HEK293 (cell line): ENCODE measurements at regions not wholly inside any gene's neighbourhood (a gene's known extent, or its start where the extent isn't known, plus 50 kb on each side); places are given as distances from the start of the nearest gene placed in this dataset.

Source experiments
- PATZ1 ChIP-seq: fragments of 450-650 bp; formaldehyde crosslinking; IDR thresholded peaks from 2 replicates; pipeline ENCODE4 v1.5.1; 2016; ENCODE audit warnings: missing biosample characterization, missing genetic modification characterization
- PBX3 ChIP-seq: sonication (generic); formaldehyde crosslinking; IDR thresholded peaks from 2 replicates; pipeline ENCODE4 v1.8.1; 2022; ENCODE audit warnings: mild to moderate bottlenecking, moderate library complexity, missing genetic modification reagents
- ZBTB48 ChIP-seq: fragments of 450-650 bp; formaldehyde crosslinking; IDR thresholded peaks from 2 replicates; pipeline ENCODE4 v1.5.1; 2016; ENCODE audit warnings: missing biosample characterization, missing genetic modification characterization
- ZNF146 ChIP-seq: fragments of 450-650 bp; formaldehyde crosslinking; IDR thresholded peaks from 2 replicates; pipeline ENCODE4 v1.5.1; 2016; ENCODE audit warnings: missing biosample characterization, missing genetic modification characterization
- ZNF48 ChIP-seq: fragments of 450-650 bp; formaldehyde crosslinking; IDR thresholded peaks from 2 replicates; pipeline ENCODE4 v1.5.1; 2016; ENCODE audit warnings: missing biosample characterization, missing genetic modification characterization
- ZNF768 ChIP-seq: fragments of 450-650 bp; formaldehyde crosslinking; IDR thresholded peaks from 2 replicates; pipeline ENCODE4 v1.5.1; 2018; ENCODE audit warnings: missing biosample characterization, mild to moderate bottlenecking, missing genetic modification characterization
- ZNF792 ChIP-seq: fragments of 450-650 bp; formaldehyde crosslinking; IDR thresholded peaks from 2 replicates; pipeline ENCODE4 v1.5.1; 2016; ENCODE audit warnings: missing biosample characterization, missing genetic modification characterization
- ZSCAN16 ChIP-seq: fragments of 450-650 bp; formaldehyde crosslinking; IDR thresholded peaks from 2 replicates; pipeline ENCODE4 v1.5.1; 2016; ENCODE audit warnings: missing biosample characterization, missing genetic modification characterization
- TF ChIP-seq, protein P1 (sequence below): fragments of 450-650 bp; formaldehyde crosslinking; IDR thresholded peaks from 2 replicates; pipeline ENCODE4 v1.5.1; 2016; ENCODE audit warnings: missing biosample characterization, missing genetic modification characterization

DNA sequence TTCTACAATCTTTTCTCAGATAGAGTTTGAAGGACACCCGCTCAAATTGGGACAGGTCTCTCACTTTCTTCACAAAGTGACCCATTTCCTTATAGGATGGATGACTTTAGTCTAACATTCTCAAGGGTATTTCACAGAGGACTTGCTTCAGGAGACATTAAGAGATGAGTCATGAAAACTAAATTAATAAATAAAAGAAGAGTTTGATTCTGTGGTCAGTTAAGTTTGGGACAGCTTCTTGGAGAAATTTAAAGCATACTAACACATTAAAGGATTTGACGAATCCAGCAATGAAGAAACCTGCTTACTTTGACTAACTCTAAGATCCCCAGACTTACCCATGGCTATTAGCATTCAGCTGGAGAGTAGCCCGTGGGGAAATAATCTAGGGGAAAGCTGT is 95.6 kb upstream of the RAB3GAP2 start:
- TF ChIP-seq ZBTB48 (tag by site-specific recombination) (no peak), PBX3 (CRISPR knock-in tag) (no peak), ZNF146 (tag by site-specific recombination) (no peak), PATZ1 (tag by site-specific recombination) (no peak), ZNF792 (tag by site-specific recombination) (no peak), ZSCAN16 (tag by site-specific recombination) (no peak), ZNF768 (tag by site-specific recombination) (no peak), ZNF48 (no peak)
- TF ChIP-seq, protein P1, sequence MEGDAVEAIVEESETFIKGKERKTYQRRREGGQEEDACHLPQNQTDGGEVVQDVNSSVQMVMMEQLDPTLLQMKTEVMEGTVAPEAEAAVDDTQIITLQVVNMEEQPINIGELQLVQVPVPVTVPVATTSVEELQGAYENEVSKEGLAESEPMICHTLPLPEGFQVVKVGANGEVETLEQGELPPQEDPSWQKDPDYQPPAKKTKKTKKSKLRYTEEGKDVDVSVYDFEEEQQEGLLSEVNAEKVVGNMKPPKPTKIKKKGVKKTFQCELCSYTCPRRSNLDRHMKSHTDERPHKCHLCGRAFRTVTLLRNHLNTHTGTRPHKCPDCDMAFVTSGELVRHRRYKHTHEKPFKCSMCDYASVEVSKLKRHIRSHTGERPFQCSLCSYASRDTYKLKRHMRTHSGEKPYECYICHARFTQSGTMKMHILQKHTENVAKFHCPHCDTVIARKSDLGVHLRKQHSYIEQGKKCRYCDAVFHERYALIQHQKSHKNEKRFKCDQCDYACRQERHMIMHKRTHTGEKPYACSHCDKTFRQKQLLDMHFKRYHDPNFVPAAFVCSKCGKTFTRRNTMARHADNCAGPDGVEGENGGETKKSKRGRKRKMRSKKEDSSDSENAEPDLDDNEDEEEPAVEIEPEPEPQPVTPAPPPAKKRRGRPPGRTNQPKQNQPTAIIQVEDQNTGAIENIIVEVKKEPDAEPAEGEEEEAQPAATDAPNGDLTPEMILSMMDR (tag by site-specific recombination) = no peak
